HG03342 (cell line): ENCODE measurements at regions not wholly inside any gene's neighbourhood (a gene's known extent, or its start where the extent isn't known, plus 50 kb on each side); places are given as distances from the start of the nearest gene placed in this dataset.
"Not testable (repeated sequence)": the region's sequence is repeated elsewhere in the genome, so short reads cannot be mapped to it uniquely, and the experiment has no call there.

Experiments
- ATAC-seq: cut with Tn5 transposase; IDR thresholded peaks from one replicate; pipeline ENCODE4 v1.9.1; 2021; ENCODE audit warnings: mild to moderate bottlenecking, moderate library complexity; ENCODE audit not compliant: unreplicated experiment

DNA sequence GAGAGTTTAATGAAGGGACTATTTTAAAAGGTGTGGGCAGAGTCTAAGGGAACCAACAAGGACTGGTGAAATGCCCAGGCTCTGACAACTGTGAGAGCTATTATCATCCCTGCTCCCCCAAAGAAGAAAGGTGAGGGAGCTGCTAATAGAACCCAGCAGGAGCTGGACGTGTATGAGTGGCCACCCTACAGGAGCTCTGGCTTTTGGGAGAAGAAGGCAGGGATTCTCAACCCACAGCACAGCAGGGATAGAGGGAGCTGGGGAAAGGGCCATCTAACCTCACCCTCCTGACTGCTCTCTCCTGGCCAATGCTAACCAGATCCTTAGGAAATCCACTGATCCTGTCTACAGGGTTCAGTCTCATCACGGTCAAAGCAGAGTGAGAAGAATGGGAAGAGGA, 57.1 kb downstream of the GRIN2B start:
- ATAC-seq: no peak

DNA sequence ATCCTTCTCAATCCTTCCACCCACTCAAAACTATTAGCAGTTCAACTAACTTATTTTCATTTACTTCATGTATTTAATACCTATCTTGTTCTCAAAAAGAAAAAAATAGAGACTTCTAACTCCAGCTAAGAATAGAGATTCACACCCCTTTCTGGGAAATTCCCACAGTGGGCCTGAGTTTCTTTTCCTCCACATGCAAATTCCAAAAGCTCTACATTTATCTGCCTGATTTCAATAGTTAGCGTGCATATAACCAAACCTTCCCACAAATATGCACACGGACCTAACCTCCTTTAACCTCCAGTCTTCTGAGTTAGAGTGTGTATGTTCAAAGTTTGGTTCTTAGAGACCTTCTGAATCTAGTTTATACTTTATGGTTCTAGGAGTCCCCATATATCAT, 62.5 kb downstream of the GRIN2B start:
- no peak for ATAC-seq

DNA sequence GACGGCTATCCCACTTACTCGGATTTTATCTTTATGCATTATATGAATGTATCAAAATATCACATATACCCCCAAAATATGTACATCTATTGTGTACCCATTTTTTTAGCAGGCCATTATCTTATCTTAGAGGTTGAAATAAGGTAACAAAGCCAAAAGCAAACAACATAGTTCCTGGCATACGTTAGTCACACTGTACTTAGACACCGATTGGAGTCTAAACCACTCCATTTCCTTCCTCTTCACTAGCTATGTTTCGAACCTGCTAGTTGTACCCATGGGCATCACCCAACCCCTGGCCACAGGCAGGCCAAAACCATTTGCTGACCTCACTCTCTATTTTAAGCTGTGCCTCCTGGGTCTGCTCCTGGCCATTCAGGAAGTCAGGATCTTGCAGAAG, 66.3 kb downstream of the GRIN2B start:
- no peak for ATAC-seq

DNA sequence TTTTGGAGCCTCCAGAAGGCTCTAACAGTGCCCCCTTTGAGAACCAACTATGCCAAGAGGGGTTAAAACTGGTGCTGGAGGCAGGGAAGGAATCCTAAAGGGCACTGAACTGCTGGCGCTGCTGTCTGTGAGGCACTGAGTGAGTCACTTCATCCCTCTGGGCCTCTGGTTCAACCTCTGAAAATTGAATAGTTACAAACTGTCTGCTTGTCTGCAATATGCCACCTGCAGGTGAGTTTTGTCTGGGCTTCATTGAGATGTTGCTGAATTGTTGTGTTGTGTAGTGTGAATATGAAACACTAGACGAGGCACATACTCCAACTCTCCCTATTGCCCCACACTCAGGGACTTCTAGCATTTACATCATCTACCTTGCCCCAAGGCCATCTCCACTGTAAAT, 68.0 kb downstream of the GRIN2B start:
- no peak for ATAC-seq

DNA sequence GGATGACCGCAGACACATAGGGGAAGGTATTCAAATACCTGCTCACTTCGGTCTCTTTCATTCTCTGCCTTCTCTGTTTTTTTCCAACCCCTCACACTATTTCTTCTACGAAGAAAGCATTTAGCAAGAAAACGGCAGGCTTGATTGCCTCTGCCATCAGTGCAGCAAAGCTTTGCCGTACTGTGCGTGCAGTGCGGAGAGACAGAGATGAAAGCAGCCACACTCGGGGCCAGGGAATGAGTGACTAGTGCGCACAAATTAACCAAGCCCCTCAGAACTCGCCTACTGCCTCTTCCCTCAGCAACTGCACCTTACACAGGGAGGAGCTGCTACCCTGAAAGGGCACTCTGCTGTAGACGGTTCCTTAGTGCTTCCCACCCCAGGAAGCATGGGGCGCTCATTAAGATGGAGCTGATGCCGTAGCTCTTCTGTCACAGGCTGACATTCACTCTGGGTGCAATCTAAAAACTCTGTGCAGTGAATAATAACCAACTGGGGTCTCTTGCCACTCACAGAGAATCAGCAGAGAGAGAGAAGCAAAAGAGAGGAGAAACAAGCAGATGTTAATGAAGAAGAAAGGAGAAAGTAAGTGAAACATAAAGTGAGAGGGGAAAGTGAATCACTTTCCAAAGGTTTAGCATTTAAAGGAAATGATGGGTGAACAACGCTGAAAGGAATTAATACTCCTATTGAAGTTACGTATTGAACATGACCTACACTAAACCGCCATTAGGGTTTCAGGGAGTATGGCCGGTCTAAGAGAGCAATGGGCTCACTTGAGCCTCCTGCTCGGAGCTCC, 69.4 kb downstream of the GRIN2B start:
- no peak for ATAC-seq

DNA sequence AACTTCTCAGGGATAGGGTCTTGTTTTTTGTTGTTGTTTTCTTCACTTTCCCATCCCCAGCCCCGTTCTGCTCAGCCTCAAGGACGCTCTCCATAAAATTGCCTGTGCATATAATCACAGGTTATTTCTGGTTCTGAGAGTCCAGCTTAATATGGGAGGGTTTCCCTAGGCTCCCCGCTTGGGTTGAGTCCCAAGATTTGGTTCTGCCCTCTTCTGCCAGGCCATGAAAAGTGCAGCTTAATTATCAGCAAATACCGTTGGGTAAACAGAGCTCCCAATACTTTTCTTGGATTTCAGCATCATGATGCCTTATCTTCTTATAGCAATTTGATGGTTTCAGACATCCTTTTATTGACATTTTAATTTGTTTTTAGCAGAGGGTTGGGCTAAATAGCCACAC, 75.6 kb downstream of the GRIN2B start:
- no peak for ATAC-seq

DNA sequence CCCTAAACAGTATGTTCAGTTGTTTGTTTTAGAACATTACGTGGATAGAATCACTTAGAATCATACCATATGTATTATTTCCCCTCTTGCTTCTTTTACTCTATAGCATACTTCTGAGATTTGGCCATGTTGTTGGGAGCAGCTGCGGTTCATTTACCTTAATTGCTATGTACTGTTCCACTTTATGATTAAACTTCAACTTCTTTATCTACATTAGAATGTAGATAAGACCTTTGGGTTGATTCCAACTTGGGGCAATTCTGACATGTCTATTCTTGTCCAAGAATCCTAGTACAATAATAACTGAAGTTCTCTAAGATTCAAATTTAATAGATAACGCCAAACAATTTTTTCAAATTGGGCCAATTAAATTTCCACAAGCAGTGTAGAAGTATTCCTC, 80.7 kb downstream of the GRIN2B start:
- no peak for ATAC-seq

DNA sequence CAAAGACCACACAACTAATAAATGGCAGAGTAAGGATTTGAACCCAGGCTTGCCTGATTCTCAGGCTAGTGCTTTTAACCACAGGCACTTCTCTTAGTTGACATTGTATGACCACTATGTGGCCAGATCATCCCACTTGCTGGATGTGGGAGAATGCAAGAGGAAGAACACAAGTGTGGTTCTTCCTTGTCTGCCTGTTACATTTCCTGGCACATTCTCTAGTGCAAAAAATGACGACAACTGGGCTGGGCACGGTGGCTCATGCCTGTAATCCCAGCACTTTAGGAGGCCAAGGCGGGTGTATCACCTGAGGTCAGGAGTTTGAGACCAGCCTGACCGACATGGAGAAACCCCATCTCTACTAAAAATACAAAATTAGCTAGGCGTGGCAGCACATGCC, 83.0 kb downstream of the GRIN2B start:
- not testable (repeated sequence) for ATAC-seq

DNA sequence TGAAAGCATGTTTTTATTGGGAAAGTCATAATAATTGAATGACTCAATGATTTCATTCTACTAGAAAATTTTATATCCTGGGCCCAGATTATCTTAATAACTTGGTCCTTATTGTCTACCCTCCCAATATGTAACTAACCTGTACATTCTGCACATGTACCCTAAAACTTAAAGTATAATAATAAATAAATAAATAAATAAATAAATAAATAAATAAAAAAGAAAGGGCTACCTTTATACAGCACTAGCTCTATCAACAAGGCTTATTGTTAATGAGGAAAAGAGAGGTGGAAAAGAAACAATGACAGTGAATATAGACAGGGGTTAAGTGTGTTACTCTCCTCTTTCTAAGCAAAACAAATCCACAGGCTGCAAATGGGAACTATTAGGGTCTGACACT, 83.6 kb downstream of the GRIN2B start:
- no peak for ATAC-seq

DNA sequence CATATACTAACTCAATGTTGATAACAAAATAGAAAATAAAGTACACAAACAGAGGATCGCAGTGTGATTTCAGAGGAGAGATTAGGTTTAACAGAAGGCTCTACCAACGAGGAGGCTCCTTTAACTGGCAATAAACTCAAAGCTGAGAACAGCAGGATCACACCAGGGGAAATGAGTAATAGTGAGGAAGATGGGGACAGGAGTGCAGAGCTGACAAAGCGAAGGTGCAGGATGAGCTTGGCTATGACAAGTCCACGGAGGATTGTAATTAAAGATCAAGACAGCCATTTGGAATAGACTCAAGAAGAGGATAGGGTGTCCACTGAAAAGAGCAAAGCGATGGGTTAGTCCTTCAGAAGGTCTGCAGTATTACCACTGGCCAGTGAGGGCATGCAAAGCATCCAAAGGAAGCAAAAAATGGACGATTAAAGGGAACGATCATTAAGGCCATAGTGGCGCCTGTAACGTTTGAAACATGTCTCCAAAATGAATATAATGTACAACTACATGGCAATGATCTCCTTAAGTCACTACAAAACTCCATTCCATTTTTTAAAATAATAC, 85.3 kb downstream of the GRIN2B start:
- ATAC-seq: no peak

DNA sequence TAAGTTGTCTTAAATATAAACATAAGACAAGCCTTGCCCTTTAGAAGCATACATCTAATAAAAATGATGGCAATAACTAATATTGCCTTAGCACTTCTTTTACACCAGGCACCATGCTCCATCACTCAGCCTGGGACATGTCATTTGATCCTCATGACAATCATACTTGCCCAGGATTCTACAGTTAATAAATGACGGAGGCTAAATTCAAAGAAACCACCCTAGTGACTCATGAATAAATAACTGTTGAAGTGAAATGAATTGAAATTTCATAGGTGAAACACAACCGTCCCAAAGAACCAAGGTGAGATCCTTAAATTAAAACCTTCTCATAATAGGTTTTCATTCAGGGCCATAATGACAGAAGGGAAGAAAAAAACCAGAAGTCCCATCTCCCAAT, 89.5 kb downstream of the GRIN2B start:
- no peak for ATAC-seq

DNA sequence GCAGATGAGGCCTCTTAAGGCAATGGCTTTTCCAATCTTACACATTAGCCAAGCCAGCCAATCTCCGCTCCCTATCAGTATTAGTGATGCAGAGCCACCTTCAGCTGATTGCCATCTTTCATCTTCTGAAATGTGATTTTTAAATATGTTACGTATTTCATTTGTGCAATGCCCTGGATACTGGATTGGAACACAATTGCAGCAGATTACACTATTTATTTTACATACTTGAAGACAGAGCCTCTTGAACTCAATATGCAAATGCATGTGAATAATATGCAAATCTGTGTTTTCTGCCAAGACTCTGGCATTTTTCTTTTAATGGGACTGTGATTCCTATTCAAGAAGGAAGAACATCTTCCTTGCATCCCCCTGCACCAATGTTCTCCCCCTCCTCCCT, 90.5 kb downstream of the GRIN2B start:
- ATAC-seq: no peak

DNA sequence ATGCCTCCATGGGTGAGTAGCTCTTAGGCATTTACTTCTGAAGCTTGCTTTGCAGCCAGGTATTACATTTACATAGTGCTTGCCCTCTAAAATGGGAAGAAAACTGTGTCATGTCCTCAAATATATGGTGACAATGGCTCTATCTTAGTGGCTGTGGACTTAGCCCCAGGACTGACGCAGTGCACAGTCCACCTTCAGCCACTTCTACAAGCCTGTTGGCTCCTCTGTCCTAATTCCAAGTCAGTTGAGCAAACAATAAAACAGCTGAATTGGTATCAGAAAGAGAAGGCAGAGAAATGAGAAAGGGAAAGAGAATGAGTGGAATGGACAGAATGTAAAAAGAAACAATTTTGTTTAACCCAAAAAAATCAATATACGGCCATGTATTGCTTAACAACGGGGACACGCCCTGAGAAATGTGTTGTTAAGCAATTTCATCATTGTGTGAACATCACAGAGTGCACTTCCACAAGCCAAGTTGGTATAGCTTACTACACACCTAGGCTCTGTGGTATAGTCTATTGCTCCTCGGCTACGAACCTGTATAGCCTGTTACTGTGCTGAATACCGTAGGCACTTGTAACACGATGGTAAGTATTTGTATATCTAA, 93.5 kb downstream of the GRIN2B start:
- no peak for ATAC-seq

DNA sequence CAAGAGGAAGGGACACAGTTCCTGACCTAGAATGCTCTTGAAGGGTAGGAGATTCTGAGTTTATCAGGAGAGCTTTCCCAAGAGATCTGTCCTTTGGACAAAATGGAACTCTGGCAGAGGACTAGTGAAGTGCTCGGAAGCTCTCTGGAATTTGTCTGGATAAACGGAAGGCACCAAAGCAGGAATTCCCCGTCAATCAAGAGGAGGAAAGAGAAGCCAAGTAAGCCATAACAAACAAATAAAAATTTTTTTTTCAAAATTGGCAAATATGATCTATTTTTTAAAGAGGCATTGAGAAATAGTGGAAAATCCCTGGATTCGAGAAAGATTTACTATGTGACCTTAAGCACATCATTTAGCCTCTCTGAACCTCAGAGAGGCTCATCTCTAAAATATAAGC, 99.2 kb downstream of the GRIN2B start:
- no peak for ATAC-seq

DNA sequence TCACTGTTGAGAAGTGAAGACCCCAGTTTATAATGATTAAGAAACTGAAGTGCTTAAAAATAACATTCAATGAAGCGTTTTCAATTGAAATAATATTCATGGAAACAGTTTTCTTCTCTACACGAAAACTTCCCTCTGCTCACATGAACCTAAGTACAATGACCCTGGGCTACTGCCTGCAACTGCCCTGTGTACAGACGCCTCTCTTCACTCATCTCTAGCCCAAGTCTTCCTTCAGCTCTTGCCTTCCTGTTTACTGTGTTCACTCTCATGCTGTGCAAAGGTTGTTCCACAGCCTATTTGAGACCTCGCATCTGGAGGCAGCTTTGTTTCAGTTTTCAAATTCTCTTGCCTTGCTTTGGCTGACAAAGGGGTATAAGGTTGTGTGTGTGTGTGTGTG, 100.8 kb downstream of the GRIN2B start:
- ATAC-seq: no peak

DNA sequence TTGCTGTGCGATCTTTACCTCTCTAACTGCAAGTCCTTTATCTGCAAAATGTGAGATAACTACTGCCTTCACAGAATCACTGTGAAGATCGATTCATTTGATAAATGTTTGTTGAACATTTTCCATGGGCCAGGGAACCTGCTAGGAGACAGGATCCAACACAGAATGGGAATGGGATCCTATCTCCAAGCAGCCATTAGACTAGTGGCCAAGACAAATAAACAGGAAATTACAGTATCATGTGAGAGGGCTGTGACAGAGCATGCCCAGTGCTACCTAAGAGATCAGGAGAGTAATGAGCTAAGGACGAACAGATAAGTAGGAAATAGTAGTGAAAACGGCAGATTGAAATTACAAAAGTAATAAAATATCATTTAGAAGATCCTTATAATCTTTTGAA, 105.7 kb downstream of the GRIN2B start:
- no peak for ATAC-seq

DNA sequence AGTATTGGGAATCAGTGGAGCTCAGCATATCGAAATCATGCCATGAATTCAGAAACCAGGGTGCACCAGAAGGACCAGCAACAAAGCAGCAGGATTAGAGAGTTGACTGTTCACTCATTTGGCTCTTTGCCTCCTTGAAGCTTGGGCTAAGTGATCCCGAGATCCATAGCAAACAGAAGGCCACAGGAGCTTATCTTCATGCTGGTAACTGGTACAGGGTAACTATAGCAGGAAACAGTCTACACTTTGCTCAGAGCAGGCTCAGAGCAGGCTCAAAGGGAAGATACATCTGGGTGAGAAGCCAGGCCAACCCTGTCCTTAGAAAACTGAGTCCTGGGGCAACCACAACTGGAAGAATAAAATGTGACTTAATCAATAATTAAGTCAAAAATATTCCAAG, 111.1 kb downstream of the GRIN2B start:
- ATAC-seq: no peak

DNA sequence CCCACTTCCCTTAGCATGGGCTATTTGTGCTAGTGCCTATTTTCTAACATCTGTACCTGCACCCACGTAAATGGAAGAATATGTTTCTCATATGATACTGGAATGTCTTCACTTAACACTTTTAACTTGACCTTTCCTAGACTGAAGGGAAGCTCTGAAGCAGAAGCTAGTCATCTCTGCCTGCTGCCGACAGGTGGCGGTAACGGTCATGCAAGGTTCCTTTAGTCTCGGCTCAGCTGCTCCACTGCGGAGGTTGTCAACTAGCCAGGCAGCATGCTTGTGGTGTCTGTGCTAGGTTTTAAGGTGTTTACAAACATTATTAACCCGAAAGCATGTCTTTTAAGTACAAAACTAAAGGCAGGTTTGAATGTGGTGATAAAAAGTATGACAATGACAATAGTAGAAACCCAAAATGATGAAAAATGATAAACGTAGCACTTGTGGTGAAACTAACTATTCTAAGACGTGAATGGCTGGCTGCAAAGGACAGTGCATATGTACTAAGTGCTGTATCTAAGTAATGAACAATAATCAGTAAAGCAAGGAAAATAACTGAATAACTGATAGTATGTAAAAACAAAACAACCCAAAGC, 117.2 kb downstream of the GRIN2B start:
- peak; percentile 90 for ATAC-seq

DNA sequence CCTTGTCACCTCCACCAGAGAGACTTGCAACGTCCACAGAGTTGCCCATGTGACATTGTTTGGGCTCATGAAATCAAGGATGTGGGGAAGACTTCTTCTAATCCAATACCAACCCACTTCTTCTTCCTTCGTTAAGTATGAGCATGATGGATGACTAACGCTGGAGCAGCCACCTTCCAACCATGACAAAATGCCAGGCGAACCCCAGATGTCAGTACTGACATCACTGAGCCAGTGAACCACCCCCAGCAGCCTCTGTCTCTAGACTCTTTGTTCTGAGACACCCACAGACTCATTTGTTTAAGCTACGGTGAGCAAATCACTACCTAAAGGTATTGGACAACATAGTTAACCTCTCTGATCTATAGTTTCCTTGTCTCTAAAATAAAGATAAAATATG, 123.7 kb downstream of the GRIN2B start:
- ATAC-seq: no peak

DNA sequence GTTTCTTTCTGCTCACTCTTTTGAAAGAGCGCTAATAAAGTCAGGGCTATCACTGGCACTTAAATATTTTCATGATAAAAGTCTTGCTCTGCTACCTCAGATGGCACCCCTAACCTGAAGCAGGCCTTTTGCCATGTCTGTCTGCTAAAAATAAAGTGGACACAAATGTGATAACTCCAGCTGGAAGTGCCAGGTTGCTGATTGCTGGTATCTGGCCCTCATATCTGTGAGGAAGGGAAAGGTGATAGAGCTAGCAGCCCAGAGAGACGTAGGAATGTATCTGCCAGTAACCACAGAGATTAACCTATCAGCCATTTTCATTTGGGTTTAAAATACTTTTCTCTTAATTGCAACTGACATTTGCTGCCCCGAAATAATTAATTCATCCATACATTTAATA, 127.9 kb downstream of the GRIN2B start:
- no peak for ATAC-seq

DNA sequence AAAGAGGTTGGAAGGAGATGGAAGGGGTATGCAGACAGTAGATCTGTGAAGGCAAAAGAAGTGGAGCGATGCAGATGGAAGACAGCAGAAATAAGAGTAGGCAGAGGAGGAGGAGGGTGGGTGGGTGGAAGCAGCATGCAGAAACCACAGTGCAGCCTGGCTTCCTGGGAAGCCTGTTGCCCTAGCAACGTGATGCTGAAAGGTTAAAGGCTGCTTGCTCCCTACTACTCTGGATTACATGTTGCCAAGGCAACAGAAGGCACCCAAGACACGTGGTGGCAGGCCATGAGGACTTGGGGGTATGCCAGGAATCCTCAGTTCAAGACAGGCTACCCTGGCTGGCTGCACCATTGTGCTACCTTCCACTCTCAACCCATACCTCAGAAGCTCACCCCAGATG, 129.6 kb downstream of the GRIN2B start:
- no peak for ATAC-seq

DNA sequence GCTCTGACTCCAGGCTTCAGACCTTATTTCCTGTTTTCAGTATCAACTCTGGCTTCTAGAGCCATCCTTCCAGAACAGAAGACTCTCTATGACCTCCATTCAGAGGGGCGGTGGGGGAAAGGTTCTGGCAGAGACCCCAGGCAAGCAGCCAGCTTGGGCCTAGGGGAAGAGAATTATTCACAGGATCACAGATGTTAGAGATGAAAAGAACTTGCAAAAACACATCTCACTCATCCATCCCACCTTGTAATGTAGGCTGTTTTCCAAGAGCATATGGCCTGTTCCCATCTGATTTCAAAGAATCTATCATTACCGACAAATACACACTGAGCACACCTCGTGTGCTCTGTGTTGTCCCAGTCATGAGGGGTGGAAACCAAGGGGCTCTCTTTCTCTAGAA, 131.9 kb downstream of the GRIN2B start:
- ATAC-seq: no peak
